GM18502 (cell line): ENCODE measurements at regions not wholly inside any gene's neighbourhood (a gene's known extent, or its start where the extent isn't known, plus 50 kb on each side); places are given as distances from the start of the nearest gene placed in this dataset.
"Not testable (repeated sequence)": the region's sequence is repeated elsewhere in the genome, so short reads cannot be mapped to it uniquely, and the experiment has no call there.

Experiments used
- ATAC-seq: cut with Tn5 transposase; IDR thresholded peaks from one replicate; pipeline ENCODE4 v1.9.1; 2021; ENCODE audit warnings: mild to moderate bottlenecking; ENCODE audit not compliant: unreplicated experiment, poor library complexity

DNA sequence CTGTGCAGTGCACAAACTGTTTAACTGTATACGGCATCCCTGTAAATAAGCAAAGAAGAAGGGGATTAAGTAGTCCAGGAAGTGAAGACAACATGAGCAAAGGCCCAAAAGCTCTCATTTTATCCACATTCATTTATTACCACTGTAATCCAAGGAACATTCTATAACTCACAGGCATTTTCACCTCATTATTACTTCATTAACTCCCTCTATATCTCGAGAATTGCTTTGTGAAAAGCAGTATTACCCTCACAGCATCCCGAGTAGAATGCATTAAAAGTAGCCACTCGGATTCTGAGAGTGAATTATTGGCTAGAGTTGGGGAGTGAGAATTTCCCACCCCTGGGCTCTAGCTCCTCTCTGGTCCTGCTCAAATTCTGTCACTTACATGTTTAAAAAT lies 51.0 kb upstream of the CHCHD3 start:
- ATAC-seq: no peak

DNA sequence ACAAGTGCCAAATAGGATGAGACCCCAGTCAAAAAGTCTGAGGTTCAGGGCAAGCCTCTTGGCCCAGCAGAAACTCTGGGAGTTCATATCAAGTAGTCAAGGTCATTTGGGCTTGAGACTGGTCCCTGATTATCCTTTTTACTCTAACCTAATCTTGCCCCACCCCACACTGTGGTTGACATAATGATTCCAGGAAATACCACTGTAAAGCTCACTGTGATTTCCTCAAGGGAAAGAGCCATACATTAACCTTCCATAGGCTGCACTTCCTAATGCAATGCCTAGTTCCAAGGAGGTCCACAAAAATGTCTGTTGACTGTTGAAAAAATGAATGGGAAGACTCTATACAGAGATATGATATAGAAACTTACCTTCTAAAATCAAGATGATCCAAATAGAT lies 52.9 kb upstream of the CHCHD3 start:
- ATAC-seq: no peak

DNA sequence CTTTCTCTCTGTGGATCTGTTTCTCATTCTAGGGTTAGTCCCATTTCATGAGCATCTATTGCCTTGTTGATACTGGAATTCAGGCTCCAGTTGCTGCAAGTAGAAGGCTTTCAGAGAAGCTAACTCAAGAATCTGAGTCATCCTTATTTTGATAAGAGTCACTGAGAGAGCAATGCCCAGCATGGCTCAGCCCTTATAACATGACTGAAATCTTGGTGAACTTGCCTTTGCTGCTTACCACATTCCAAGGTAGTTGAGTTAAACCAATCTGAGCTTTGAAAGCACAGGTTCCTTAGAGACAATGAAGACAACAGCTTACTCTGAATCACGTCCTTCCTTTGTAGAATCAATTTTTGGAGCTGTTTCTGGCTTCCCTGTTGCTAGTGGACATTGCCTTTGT lies 53.6 kb upstream of the CHCHD3 start:
- ATAC-seq: no peak

DNA sequence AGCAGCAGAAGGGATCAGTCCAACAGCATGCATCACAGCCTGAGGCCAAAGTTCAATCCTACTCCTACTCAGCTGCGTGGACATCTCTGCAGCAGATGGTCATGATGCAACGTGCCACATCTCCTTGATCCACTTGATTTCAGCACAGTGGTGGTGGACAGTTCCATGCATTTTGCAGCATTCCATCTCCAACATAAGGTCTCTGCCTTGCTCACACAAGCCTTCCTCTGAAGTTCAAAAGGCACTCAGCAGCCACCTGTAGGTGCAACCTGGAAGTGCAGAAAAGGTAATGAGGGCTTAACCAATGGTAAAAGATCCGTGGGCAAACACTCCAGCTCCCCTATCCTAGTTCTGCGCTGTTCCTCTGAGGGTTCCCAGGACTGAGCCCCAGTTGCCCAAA lies 57.5 kb upstream of the CHCHD3 start:
- no peak for ATAC-seq

DNA sequence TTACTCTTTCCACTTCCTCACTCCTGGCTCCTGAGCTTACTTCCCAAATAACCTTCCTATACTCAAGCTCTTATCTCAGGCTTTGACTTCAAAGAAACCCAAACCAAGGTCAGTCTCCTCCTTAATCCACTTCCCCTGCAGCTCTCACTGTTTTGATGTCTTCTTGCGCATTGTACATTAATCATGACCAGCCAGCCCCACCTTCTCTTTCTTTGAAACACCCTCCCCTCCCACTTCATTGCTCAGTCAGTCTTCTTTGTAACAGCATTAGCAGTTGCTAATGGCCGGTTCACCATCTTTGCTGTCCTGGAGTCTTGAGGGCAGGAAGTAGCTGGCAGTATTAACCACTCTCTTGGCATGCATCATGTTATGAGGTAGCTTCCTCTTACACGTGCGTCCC lies 57.9 kb upstream of the CHCHD3 start:
- no peak for ATAC-seq

DNA sequence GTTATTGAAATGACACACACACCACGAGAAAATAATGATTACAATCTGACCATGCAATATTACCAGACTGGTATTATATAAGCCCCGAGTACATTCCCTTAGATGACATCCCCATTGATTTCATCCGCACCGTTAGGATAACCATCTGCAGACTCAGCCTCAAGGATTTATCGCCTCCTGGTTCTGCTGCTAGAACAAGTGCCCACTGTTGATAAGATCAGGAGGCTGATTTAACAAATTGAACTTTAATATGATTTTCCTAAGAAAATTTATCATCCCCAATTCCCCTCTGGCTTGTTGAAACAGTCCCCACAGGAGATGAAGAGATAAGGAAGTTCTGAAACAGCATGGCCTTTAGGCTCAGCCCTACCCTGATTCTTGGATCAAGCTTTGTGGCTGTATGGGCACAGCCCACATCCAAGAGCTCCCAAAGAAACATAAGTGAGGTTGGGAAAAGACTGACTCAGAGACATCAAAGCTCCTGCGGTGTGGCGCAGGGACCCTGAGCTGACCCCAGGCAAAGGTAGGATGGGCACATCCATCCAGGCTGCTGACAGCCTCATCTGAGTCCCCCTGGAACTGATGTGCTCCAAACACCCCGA lies 59.2 kb upstream of the CHCHD3 start:
- no peak for ATAC-seq

DNA sequence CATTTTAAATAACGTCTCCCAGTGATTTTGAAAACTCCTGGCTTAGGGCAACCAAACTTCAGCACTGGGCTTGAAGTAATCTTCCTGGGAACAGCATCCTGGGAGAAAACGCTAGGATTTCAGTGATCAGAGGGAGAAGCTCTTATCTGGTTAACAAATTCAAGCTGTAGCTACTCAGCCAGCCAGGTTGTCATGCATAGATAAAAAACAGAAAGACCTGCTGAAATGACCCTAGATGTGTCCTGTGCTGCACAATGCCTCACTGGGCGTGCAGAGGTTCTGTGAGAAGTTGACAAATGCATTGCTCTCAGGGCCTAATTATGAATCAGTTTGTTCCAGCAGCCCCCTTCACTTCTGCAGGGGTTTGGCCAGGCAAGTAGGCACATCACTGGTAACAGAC lies 68.9 kb upstream of the CHCHD3 start:
- no peak for ATAC-seq

DNA sequence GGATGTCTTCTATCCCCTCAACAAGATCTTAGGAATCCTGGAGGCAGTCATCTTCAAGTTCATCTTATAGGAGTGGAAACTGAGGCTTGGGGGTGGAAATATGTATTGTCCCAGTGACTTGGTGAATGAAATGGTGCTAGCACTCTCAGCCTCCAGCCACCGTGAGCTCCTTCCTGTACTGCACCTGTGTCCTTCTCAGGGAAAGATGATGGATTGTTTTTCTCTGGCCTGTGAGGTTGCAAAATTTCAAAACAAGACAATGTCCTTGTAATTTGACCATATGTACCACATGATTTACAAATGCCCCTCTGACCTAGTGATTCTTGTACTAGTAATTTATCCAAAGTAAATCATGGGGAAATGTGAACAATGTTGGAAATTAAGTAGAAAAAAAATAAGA lies 71.0 kb upstream of the CHCHD3 start:
- no peak for ATAC-seq

DNA sequence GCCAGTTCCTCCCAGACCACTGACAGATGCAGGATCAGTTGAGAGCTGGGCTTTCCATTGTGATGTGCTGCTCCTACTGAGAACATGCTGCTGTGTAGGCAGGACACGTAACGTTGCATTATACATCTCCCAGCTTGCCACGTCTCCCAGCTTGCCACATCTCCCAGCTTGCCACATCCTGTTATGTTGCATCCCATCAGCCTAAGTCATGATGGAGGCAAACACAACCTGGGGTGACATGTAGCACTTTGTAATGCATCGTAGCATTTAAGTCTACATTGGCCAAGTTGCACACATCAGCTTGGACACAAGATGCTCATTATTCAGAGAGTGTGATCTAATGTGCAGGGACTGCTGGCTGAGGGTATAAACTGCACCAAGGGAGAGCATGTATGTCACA lies 73.3 kb upstream of the CHCHD3 start:
- no peak for ATAC-seq

DNA sequence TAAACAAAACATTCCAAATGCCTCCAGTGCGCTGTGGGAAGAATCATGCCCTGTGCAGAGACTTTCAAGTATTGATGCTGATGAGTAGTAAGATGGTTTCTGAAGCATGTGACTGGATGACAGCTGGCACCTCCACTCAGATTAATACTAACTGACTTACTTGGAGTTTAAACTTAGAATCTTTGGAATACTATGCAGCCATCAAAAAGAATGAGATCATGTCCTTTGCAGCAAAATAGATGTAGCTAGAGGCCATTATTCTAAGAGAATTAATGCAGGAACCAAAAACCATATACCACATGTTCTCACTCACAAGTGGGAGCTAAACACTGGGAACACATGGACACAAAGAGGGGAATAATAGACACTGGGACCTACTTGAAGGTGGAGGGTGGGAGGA lies 73.8 kb upstream of the CHCHD3 start:
- ATAC-seq: no peak

DNA sequence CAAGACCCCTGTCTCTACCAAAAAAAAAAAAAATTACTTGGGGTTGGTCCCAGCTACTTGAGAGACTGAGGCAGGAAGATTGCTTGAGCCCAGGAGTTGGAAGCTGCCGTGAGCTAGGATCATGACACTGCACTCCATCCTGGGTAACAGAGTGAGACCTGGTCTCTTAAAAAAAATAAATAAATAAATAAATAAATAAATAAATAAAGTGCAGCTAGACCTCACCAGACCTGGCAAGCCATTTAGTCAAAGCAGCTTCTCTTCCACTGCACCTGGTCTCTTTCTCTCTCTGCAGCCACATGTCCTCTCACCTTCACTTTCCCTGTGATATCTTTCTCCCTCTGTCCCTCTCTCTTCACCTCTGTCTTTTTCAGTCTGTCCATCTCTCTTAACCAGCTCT lies 75.2 kb upstream of the CHCHD3 start:
- ATAC-seq: no peak

DNA sequence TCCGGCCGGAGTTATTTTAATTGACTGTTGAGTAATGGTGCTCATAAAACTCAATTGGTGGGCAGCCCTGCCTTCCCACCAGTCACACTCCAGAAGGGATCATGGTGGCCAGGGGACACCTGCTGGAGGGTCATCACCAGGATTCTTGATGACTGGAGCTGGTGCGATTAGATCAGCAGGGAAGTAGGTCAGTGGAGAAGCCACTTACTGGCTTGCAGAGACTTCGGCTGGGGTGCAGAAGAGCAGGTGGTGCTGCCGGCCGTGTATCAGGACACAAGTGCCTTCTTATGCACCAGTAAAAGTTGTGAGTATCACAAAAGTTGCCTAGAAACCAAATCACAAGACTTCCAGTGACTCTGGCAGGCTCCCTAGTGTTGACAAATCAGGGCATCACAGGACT lies 82.6 kb upstream of the CHCHD3 start:
- ATAC-seq: no peak

DNA sequence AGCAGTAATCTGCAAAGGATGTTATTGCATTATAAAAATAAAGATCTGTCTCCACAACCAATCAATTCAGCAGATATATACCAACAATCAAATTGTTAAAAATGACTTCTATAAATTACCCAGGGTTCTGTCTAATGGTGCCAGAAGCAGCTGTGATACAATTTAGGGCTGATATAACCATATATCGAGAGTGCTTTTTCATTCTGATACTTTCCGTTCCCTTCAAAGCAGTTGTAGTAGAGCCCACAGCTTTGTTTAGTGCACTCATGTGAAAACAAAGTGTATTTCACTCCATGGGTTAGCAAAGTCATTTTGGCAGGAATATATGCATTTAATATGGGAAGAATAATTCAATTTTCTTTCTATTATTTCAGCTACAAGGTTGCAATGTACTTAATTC lies 83.1 kb upstream of the CHCHD3 start:
- no peak for ATAC-seq

DNA sequence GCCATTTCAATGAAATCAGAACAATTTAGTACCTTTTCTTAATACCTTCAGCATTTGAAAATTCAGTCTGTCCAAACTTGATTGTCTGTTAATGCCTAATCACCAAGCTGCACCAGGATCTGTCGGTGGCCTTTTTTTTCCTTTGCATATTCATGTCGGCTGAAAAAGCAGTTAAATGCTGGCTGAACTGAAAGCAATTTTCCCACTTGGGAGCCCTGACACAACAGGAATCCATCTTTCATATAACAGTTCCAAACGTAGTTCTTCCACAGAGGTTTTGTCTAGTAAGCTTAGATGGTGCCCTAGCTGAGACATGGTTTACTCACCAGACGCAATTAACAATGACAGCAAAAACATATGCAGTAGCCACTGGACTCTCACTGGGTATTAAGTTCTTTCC lies 83.6 kb upstream of the CHCHD3 start:
- no peak for ATAC-seq

DNA sequence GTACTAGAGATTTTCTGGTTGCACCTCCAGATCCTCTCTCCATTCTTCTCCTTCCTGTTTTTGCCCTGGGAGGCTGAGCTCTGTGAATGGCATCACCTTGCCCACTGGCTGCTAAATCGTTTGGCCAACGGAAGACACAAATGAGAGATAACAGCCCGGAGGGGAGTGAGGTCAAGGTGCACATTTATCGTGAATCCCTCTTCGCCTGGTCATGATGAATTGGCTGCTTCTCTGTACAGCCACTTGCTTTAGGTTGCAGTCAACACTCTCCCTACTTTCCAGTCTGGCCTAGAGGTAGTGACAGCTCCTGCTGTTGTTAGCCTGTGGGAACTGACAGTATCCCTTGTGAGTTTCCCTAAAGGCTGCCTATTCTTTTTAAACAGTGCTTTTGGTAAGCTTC lies 85.4 kb upstream of the CHCHD3 start:
- no peak for ATAC-seq

DNA sequence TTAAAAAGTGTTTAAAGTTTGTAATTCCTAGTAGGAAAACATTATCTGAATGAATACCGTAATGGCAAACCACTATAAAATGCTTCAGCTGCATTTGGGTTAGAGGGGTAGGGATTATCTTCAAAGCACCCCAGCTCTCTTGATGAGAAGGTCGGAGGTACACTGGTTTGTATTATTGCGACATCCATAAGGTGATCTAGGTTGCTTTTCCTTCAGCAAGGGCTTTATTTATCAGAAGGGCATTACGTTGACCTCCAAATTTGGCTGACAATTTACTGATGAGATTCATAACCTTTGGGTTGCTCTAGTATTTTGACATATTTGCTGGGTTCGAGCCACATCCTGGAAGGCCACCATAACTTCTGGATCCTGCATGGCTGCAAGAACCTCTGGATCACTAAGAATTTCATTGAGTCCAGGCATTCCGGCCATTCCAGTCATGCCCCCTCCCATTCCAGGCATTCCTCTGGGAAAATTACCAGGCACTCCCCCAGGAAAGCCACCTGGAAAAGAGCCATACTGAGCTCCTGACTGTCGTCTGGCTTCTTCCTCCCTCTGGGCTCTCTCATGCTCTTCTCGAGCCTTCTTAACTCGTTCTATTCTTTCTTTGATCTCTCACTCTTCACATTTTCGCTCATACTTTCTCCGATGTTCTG lies 83.6 kb upstream of the EXOC4 start:
- ATAC-seq: not testable (repeated sequence)

DNA sequence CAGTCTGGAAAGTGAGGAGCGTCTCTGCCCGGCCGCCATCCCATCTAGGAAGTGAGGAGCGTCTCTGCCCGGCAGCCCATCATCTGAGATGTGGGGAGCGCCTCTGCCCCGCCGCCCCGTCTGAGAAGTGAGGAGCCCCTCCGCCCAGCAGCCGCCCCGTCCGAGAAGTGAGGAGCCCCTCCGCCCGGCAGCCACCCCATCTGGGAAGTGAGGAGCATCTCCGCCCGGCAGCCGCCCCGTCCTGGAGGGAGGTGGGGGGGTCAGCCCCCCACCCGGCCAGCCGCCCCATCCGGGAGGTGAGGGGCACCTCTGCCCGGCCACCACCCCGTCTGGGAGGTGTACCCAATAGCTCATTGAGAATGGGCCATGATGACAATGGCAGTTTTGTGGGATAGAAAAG lies 75.4 kb upstream of the EXOC4 start:
- not testable (repeated sequence) for ATAC-seq

DNA sequence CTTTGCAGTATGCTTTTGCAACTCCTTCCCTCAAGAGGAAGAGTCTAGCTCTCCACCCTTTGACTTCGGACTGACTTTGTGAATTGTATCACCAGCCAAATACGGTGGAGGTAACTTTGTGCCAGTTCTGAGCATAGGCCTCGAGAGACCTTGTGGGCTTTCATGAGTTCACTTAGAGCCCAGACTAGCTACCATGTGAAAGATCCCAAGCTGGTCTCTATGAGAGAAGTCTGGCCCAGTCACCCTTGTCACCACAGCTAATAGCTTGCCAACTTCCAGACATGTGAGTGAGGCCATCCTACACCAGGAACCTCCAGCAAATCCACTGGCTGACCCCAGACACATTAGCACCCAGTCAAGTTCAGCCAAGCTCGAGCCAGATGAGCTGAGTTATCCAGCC lies 72.2 kb upstream of the EXOC4 start:
- ATAC-seq: no peak

DNA sequence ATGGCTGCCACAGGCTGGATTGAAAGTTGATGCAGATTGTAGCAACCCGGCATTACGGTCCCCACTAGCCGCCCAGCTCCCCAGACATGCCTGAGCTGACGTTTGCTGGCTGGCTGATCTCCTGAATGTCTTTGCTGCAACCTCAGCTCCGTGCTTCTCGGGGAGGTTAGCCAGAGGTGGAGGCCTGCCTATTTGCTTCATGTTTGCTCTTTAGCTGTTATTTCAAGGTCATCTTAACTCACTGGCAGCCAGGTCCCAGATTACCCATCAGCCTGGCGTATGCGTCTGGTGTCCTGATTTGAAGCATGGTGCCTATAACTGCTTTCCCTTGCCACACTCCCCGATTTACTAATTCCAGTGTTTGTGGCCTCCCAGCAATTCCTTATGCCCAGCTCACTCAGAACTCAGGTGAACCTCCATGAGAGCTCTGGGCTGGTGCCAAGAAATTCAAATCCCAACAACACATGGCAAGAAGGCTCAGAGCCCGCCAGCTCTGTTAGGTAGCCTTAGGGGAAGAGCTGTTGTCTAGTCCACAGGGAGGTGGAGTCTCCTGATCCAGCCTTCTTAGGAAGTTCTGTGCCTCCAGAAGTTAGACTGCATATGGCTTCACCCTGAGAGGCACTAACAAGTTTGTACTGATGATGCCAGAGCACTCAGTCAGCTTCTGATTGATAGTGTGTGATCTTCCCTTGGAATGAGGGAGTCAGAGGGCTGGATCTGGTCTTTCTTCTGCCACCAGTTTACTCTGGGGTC lies 69.7 kb upstream of the EXOC4 start:
- ATAC-seq: no peak

DNA sequence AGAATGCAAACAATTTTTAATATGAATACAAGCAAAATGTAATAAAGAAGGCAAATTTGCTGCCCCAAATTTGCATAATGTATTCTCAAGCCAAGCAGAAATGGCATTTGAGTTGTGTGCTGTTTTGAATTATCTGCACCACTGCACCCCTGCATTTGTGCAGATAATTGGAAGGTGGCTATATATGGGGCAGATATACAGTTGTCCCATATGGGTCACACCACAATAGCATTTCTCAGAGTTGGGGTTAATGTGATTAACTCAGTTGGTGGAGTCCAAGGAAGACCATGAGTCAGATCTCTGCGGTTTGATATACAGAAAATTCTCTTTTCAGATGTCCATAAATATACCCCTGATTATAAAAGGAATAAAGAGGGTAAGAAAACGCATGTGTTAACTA lies 68.9 kb upstream of the EXOC4 start:
- ATAC-seq: no peak

DNA sequence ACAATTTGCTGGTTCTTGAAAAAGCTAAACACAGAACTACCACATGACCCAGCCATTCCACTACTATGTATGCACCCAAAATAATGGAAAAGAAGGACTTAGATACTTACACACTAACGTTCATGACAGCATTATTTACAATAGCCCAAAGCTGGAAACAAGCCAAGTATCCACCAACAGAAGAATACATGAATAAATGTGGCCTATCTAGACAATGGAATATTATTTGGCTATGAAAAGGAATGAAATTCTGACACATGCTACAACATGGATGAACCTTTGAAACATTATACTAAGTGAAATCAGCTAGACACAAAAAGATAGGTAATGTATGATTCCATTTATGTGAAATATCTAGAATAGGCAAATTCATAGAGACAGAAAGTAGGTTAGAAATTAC lies 67.4 kb upstream of the EXOC4 start:
- no peak for ATAC-seq

DNA sequence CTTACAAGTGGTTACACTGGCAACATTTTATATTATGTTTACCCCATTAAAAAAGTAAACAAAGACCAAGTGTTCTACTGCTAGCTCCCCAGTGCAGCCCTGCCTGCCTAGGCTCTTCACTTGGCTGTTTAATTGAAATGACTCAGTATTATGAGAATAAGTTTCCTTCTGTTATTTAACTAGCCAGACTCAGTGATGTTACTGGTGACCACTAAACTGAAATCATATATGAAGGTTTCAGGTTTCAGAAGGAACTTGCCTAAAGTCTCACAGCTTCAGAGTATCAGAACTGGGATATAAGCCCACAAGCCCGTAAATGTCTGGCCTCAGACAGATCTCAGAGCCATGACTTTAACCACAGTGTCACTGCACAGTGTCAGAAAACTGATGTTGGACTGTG lies 66.8 kb upstream of the EXOC4 start:
- ATAC-seq: peak; percentile 54
